Kidney epithelial cell (primary cell): ENCODE measurements at regions not wholly inside any gene's neighbourhood (a gene's known extent, or its start where the extent isn't known, plus 50 kb on each side); places are given as distances from the start of the nearest gene placed in this dataset.
"Not testable (repeated sequence)": the region's sequence is repeated elsewhere in the genome, so short reads cannot be mapped to it uniquely, and the experiment has no call there.

Experiments used
- DNase-seq: peaks from one replicate; pipeline ENCODE4 v3.0.0-alpha.2; 2010; ENCODE audit warnings: low read depth
- H3K27me3 ChIP-seq: 2 replicates; pipeline ENCODE4 v1.6.0; 2011; ENCODE audit warnings: low read length; ENCODE audit not compliant: control insufficient read depth, insufficient read depth
- H3K36me3 ChIP-seq: 2 replicates; pipeline ENCODE4 v1.5.1; 2011; ENCODE audit warnings: low read length; ENCODE audit not compliant: control insufficient read depth, insufficient read depth
- H3K4me3 ChIP-seq: 2 replicates; pipeline ENCODE4 v1.5.1; 2011; ENCODE audit warnings: low read depth, mild to moderate bottlenecking, control low read depth, low read length
- TF ChIP-seq, protein P1 (sequence below): IDR thresholded peaks from 2 replicates; pipeline ENCODE4 v1.5.1; 2011; ENCODE audit warnings: mild to moderate bottlenecking, moderate library complexity, low read length, control low read depth, inconsistent platforms; ENCODE audit not compliant: insufficient read depth, poor library complexity, severe bottlenecking

DNA sequence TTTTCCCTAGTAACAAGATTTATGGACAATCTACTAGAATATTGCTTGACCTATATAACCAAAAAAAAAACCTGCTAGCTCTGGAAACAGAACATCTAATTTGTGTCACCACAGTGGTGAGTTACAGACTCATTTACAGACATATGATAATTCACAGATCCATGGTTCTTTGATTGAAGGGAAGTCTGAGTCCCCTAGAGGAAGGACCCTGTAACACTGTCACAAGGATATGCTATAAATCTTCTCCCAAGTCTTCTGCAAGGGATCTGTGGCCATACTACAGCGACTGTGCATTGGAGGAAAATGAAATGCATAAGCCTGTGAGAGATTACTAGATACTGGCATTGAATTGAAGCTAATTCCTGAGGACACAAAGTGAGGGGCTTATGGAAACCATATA lies 630.6 kb upstream of the SGCD start:
- TF ChIP-seq, protein P1, sequence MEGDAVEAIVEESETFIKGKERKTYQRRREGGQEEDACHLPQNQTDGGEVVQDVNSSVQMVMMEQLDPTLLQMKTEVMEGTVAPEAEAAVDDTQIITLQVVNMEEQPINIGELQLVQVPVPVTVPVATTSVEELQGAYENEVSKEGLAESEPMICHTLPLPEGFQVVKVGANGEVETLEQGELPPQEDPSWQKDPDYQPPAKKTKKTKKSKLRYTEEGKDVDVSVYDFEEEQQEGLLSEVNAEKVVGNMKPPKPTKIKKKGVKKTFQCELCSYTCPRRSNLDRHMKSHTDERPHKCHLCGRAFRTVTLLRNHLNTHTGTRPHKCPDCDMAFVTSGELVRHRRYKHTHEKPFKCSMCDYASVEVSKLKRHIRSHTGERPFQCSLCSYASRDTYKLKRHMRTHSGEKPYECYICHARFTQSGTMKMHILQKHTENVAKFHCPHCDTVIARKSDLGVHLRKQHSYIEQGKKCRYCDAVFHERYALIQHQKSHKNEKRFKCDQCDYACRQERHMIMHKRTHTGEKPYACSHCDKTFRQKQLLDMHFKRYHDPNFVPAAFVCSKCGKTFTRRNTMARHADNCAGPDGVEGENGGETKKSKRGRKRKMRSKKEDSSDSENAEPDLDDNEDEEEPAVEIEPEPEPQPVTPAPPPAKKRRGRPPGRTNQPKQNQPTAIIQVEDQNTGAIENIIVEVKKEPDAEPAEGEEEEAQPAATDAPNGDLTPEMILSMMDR, result no peak
- DNase-seq, result no peak
- H3K4me3 ChIP-seq, result no peak overlapping the region
- no peaks in the 10 kb centered on the region for H3K36me3 ChIP-seq
- no peaks in the 10 kb centered on the region for H3K27me3 ChIP-seq

DNA sequence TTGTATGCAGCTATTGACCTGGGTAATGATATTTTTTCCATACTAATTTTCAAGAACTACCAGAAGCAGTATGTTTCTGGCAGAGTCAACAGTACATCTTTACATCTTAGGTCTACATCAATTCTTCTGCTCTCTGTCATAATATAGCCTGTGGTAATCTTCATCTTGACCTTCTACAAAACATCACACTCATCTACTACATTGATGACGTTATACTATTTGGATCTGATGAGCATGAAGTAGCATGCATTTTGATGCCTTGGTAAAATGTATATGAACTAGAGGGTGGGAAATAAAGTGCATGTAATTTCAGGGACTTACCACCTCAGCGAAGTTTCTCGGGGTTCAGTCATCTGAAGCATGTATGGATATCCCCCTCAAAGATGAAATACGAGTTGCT lies 629.7 kb upstream of the SGCD start:
- H3K4me3 ChIP-seq, result no peak overlapping the region
- DNase-seq, result no peak
- H3K36me3 ChIP-seq, result no peaks in the 10 kb centered on the region
- no peaks in the 10 kb centered on the region for H3K27me3 ChIP-seq
- TF ChIP-seq, protein P1, result no peak

DNA sequence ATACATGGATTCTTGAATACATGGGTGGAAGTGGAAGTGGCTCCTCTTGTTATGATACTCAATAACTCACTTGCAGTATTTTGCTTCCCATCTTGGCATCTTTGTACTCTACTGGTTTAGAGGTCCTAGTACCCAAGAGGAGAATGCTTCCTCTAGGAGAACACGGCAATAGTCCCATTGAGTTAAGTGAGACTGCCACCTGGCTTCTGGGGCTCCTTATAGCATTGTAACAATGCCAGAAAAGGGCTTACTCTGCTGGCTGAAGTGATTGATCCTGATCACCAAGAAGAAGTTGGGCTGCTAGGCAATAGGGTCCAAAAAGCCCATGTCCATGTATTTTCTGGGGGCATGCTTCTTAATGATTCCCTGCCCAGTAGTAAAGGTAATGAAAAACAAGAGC lies 627.6 kb upstream of the SGCD start:
- Histone ChIP-seq H3K27me3 (no peaks in the 10 kb centered on the region), H3K4me3 (no peak overlapping the region), H3K36me3 (no peaks in the 10 kb centered on the region)
- no peak for DNase-seq
- TF ChIP-seq, protein P1, result peak; percentile 5

DNA sequence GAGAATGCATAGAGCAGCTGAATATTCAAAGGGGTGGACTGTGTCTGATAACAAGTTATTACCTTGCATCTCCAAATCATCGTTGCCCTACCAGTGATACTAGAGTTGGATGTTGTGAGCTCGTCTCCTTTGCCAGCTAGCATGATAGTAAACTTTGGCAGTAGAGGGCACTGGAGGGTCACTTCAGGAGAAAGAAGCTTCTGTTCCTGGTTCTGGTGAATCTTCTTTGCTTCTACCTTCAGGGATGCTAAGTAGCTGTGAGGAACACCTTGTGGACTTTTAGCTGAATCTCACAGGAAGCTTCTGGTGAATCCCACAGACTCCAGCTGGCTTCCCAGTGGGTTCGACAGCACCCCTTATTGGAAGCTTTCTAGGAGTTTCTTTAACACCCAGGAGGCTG lies 626.6 kb upstream of the SGCD start:
- no peaks in the 10 kb centered on the region for H3K36me3 ChIP-seq

DNA sequence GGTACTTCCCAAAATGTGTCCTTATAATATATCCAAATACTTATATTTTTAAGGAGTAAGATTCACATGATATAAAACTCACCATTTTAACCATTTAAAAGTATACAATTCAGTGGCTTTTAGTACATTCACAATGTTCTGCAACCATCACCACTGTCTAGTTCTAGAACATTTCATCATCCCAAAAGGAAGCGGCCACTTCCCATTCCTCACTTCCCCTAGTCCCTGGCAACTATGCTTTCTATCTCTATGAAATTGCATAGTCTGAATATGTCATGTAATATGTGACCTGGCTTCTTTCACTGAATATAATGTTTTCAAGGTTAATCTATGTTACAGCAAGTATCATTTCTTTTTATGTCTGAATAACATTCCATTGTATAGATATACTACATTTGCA lies 615.1 kb upstream of the SGCD start:
- Histone ChIP-seq H3K4me3 (no peak overlapping the region), H3K27me3 (no peaks in the 10 kb centered on the region), H3K36me3 (no peaks in the 10 kb centered on the region)
- TF ChIP-seq, protein P1, result no peak
- DNase-seq, result no peak

More for the DNA sequence above, 626.6 kb upstream of the SGCD start:
- H3K4me3 ChIP-seq, result no peak overlapping the region
- H3K27me3 ChIP-seq, result no peaks in the 10 kb centered on the region
- no peak for DNase-seq
- TF ChIP-seq, protein P1, result peak; percentile 30

DNA sequence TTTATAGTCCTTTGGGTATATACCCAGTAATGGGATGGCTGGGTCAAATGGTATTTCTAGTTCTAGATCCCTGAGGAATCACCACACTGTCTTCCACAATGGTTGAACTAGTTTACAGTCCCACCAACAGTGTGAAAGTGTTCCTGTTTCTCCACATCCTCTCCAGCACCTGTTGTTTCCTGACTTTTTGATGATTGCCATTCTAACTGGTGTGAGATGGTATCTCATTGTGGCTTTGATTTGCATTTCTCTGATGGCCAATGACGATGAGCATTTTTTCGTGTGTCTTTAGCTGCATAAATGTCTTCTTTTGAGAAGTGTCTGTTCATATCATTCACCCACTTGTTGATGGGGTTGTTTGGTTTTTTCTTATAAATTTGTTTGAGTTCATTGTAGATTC lies 612.5 kb upstream of the SGCD start:
- not testable (repeated sequence) for H3K36me3 ChIP-seq, DNase-seq, H3K4me3 ChIP-seq, H3K27me3 ChIP-seq
